ENCODE measurements at regions not wholly inside any gene's neighbourhood (a gene's known extent, or its start where the extent isn't known, plus 50 kb on each side); places are given as distances from the start of the nearest gene placed in this dataset.

DNA sequence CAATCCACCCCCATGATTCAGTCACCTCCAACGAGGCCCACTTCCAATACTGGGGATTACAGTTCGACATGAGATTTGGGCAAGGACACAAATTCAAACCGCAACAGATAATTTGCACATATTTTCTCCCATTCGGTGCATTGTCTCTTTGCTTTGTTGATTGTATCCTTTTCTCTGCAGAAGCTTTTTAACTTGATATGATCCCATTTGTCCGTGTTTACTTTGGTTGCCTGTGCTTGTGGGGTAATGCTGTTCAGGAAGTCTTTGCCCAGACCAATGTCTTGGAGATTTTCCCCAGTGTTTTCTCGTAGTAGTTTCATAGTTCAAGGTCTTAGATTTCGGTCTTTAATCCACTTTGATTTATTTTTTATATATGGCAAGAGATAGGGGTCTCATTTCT is 330.8 kb upstream of the SPRY2 start:
- no peaks in the 10 kb centered on the region for H4K20me1 ChIP-seq (ENCODE audit: control insufficient read depth, insufficient read depth)
- FAIRE-seq: no peak
- no peaks in the 10 kb centered on the region for H3K36me3 ChIP-seq (ENCODE audit: control insufficient read depth in 2 of 2, insufficient read depth in 2 of 2, low read length in 1 of 2)
- no peaks in the 10 kb centered on the region for H3K9me3 ChIP-seq (replicated peaks; ENCODE audit: control insufficient read depth, insufficient read depth, low read length)
- intact Hi-C loops (cut with micrococcal nuclease; ENCODE audit: unreplicated experiment) (no loop called here), in situ Hi-C loops (cut with MboI) (no loop called here)
- H2AFZ ChIP-seq (ENCODE audit: control insufficient read depth, low read depth, low read length): no peak overlapping the region
- H3K4me2 ChIP-seq (ENCODE audit: control insufficient read depth, insufficient read depth): no peak overlapping the region
- no peak overlapping the region for H3K27ac ChIP-seq (ENCODE audit: control insufficient read depth, insufficient read depth)
- no peak for ATAC-seq
- RAD21 ChIA-PET (ENCODE audit: unreplicated experiment): no interaction called here
- no TSS peak for BruUV-seq (replicated peaks)
- H3K4me3 ChIP-seq: no peak overlapping the region
- DNase-seq (ENCODE audit: low read depth, low spot score): no peak
- POLR2A ChIA-PET: no interaction called here
- H3K27me3 ChIP-seq (replicated peaks in 1 of 2; ENCODE audit: control insufficient read depth in 2 of 2, insufficient read depth in 2 of 2, low read length in 1 of 2): no peaks in the 10 kb centered on the region
- no peaks in the 10 kb centered on the region for H3K79me2 ChIP-seq (ENCODE audit: control insufficient read depth, insufficient read depth, low read length)
- SMC1A ChIA-PET (ENCODE audit: uncharacterized antibody, unreplicated experiment): interaction anchor here (0.7 kb wide), 1 partner anchor 14 kb away, joined by 3 read pairs; no protein-coding TSS in a partner anchor
- H3K9ac ChIP-seq (ENCODE audit: control insufficient read depth, insufficient read depth, low read length): no peak overlapping the region
- no peaks in the 10 kb centered on the region for H3K4me1 ChIP-seq (ENCODE audit: control insufficient read depth, insufficient read depth, low read length)
- WGBS (ENCODE audit: insufficient coverage, insufficient replicate concordance, low lambda C conversion rate, missing lambda C conversion rate): 17% methylated on average over 7 of the region's 7 CpGs
- CTCF ChIA-PET: no interaction called here
- TF ChIP-seq HDGF (IDR thresholded peaks at IDR 0.05): no peak
- TF ChIP-seq RCOR1 (conservative IDR thresholded peaks at IDR 0.05; ENCODE audit: low read depth, low read length): no peak
- no peak for TF ChIP-seq KDM1A (IDR thresholded peaks at IDR 0.05; ENCODE audit: borderline replicate concordance)
- TF ChIP-seq NFYB (IDR thresholded peaks at IDR 0.05; ENCODE audit: insufficient read depth, low read depth, low read length): no peak
- TF ChIP-seq POLR2A (IDR thresholded peaks at IDR 0.05; ENCODE audit: low read depth, low read length): no peak
- no peak for TF ChIP-seq TAF1 (IDR thresholded peaks at IDR 0.05; ENCODE audit: borderline replicate concordance, low read depth, low read length)
- TF ChIP-seq NFYA (IDR thresholded peaks at IDR 0.05; ENCODE audit: borderline replicate concordance, low read depth, low read length): no peak
- TF ChIP-seq ZNF24 (IDR thresholded peaks at IDR 0.05): no peak
- TF ChIP-seq, protein P1, sequence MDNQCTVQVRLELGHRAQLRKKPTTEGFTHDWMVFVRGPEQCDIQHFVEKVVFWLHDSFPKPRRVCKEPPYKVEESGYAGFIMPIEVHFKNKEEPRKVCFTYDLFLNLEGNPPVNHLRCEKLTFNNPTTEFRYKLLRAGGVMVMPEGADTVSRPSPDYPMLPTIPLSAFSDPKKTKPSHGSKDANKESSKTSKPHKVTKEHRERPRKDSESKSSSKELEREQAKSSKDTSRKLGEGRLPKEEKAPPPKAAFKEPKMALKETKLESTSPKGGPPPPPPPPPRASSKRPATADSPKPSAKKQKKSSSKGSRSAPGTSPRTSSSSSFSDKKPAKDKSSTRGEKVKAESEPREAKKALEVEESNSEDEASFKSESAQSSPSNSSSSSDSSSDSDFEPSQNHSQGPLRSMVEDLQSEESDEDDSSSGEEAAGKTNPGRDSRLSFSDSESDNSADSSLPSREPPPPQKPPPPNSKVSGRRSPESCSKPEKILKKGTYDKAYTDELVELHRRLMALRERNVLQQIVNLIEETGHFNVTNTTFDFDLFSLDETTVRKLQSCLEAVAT (IDR thresholded peaks at IDR 0.05): no peak
- TF ChIP-seq FOS (IDR thresholded peaks at IDR 0.05; ENCODE audit: borderline replicate concordance, extremely low read depth, insufficient read length): no peak
- no peak for TF ChIP-seq SUZ12 (IDR thresholded peaks at IDR 0.05; ENCODE audit: unreplicated experiment)
- TF ChIP-seq MTA2 (IDR thresholded peaks at IDR 0.05; ENCODE audit: low read depth): no peak
- TF ChIP-seq, protein P2, sequence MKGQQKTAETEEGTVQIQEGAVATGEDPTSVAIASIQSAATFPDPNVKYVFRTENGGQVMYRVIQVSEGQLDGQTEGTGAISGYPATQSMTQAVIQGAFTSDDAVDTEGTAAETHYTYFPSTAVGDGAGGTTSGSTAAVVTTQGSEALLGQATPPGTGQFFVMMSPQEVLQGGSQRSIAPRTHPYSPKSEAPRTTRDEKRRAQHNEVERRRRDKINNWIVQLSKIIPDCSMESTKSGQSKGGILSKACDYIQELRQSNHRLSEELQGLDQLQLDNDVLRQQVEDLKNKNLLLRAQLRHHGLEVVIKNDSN (IDR thresholded peaks at IDR 0.05; ENCODE audit: borderline replicate concordance, extremely low read length, insufficient read depth, low read depth, low read length): no peak
- TF ChIP-seq, protein P3, sequence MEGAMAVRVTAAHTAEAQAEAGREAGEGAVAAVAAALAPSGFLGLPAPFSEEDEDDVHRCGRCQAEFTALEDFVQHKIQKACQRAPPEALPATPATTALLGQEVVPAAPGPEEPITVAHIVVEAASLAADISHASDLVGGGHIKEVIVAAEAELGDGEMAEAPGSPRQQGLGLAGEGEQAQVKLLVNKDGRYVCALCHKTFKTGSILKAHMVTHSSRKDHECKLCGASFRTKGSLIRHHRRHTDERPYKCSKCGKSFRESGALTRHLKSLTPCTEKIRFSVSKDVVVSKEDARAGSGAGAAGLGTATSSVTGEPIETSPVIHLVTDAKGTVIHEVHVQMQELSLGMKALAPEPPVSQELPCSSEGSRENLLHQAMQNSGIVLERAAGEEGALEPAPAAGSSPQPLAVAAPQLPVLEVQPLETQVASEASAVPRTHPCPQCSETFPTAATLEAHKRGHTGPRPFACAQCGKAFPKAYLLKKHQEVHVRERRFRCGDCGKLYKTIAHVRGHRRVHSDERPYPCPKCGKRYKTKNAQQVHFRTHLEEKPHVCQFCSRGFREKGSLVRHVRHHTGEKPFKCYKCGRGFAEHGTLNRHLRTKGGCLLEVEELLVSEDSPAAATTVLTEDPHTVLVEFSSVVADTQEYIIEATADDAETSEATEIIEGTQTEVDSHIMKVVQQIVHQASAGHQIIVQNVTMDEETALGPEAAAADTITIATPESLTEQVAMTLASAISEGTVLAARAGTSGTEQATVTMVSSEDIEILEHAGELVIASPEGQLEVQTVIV (IDR thresholded peaks at IDR 0.05; ENCODE audit: borderline replicate concordance, partially characterized antibody): no peak
- TF ChIP-seq, protein P4, sequence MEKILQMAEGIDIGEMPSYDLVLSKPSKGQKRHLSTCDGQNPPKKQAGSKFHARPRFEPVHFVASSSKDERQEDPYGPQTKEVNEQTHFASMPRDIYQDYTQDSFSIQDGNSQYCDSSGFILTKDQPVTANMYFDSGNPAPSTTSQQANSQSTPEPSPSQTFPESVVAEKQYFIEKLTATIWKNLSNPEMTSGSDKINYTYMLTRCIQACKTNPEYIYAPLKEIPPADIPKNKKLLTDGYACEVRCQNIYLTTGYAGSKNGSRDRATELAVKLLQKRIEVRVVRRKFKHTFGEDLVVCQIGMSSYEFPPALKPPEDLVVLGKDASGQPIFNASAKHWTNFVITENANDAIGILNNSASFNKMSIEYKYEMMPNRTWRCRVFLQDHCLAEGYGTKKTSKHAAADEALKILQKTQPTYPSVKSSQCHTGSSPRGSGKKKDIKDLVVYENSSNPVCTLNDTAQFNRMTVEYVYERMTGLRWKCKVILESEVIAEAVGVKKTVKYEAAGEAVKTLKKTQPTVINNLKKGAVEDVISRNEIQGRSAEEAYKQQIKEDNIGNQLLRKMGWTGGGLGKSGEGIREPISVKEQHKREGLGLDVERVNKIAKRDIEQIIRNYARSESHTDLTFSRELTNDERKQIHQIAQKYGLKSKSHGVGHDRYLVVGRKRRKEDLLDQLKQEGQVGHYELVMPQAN (conservative IDR thresholded peaks at IDR 0.05): no peak
- TF ChIP-seq, protein P5, sequence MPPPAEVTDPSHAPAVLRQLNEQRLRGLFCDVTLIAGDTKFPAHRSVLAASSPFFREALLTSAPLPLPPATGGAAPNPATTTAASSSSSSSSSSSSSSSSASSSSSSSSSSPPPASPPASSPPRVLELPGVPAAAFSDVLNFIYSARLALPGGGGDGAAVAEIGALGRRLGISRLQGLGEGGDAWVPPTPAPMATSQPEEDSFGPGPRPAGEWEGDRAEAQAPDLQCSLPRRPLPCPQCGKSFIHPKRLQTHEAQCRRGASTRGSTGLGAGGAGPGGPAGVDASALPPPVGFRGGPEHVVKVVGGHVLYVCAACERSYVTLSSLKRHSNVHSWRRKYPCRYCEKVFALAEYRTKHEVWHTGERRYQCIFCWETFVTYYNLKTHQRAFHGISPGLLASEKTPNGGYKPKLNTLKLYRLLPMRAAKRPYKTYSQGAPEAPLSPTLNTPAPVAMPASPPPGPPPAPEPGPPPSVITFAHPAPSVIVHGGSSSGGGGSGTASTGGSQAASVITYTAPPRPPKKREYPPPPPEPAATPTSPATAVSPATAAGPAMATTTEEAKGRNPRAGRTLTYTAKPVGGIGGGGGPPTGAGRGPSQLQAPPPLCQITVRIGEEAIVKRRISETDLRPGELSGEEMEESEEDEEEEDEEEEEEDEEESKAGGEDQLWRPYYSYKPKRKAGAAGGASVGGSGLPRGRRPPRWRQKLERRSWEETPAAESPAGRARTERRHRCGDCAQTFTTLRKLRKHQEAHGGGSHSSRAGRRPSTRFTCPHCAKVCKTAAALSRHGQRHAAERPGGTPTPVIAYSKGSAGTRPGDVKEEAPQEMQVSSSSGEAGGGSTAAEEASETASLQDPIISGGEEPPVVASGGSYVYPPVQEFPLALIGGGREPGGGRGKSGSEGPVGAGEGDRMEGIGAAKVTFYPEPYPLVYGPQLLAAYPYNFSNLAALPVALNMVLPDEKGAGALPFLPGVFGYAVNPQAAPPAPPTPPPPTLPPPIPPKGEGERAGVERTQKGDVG (CRISPR knock-in tag; IDR thresholded peaks at IDR 0.05): no peak

Measured in GM12878 (cell line).